Liver (tissue), 8 donors: ENCODE measurements at regions not wholly inside any gene's neighbourhood (a gene's known extent, or its start where the extent isn't known, plus 50 kb on each side); places are given as distances from the start of the nearest gene placed in this dataset.

Source experiments
- DNase-seq: peaks from one replicate; pipeline ENCODE4 v3.0.0-alpha.2; 2017; ENCODE audit warnings: low spot score
- H3K27ac ChIP-seq, 2 donors: one replicate each; pipeline ENCODE4 v1.7.0; 2013; ENCODE audit warnings: inconsistent platforms in 2 of 2, low read length in 2 of 2, control low read depth in 1 of 2, low read depth in 1 of 2, mild to moderate bottlenecking in 1 of 2
- H3K27me3 ChIP-seq, 4 donors: one replicate each; pipeline versions ENCODE4 v1.6.1 to v1.7.0; 2013; ENCODE audit warnings: low read length in 3 of 4, inconsistent platforms in 1 of 4, mild to moderate bottlenecking in 1 of 4, moderate library complexity in 1 of 4; ENCODE audit not compliant: control insufficient read depth in 4 of 4, insufficient read depth in 4 of 4
- H3K36me3 ChIP-seq, 4 donors: one replicate each; pipeline versions ENCODE4 v1.6.1 to v1.7.0; 2013; ENCODE audit warnings: low read length in 3 of 4, mild to moderate bottlenecking in 3 of 4, low read depth in 1 of 4, moderate library complexity in 1 of 4; ENCODE audit not compliant: control insufficient read depth in 4 of 4, insufficient read depth in 3 of 4
- H3K4me1 ChIP-seq, 4 donors: one replicate each; pipeline versions ENCODE4 v1.6.1 to v1.7.0; 2013; ENCODE audit warnings: low read length in 3 of 4, mild to moderate bottlenecking in 3 of 4, moderate library complexity in 1 of 4; ENCODE audit not compliant: control insufficient read depth in 4 of 4, insufficient read depth in 4 of 4
- H3K4me3 ChIP-seq, 3 donors: one replicate each; pipeline versions ENCODE4 v1.6.1 to v1.7.0; 2013; ENCODE audit warnings: low read length in 3 of 3, control low read depth in 1 of 3, low read depth in 1 of 3, mild to moderate bottlenecking in 1 of 3
- H3K9ac ChIP-seq, 2 donors: one replicate each; pipeline ENCODE4 v1.7.0; 2013; ENCODE audit warnings: low read length in 2 of 2, mild to moderate bottlenecking in 2 of 2, moderate library complexity in 2 of 2, control low read depth in 1 of 2, low read depth in 1 of 2
- H3K9me3 ChIP-seq, 4 donors: one replicate each; pipeline versions ENCODE4 v1.6.1 to v1.7.0; 2013; ENCODE audit warnings: low read length in 3 of 4; ENCODE audit not compliant: control insufficient read depth in 4 of 4
- ATF3 ChIP-seq: IDR thresholded peaks from 2 replicates; pipeline ENCODE4 v1.6.1; 2016; ENCODE audit warnings: antibody characterized with exemption
- EGR1 ChIP-seq, 2 donors: IDR thresholded peaks; 2 replicates each; pipeline ENCODE4 v1.6.1; 2016 to 2018; ENCODE audit warnings: antibody characterized with exemption in 2 of 2, low read depth in 2 of 2
- FOXA2 ChIP-seq: IDR thresholded peaks from 2 replicates; pipeline ENCODE4 v1.6.1; 2016; ENCODE audit warnings: antibody characterized with exemption
- GABPA ChIP-seq, 2 donors: IDR thresholded peaks in 1 of 2; conservative IDR thresholded peaks in 1 of 2; 2 replicates each; pipeline ENCODE4 v1.6.1; 2016; ENCODE audit warnings: antibody characterized with exemption in 2 of 2, mild to moderate bottlenecking in 1 of 2, moderate library complexity in 1 of 2
- HNF4A ChIP-seq, 2 donors: conservative IDR thresholded peaks; 2 replicates each; pipeline ENCODE4 v1.6.1; 2016; ENCODE audit warnings: antibody characterized with exemption in 2 of 2, mild to moderate bottlenecking in 2 of 2
- HNF4G ChIP-seq: IDR thresholded peaks from 2 replicates; pipeline ENCODE4 v1.6.1; 2016; ENCODE audit warnings: antibody characterized with exemption
- JUND ChIP-seq, 2 donors: IDR thresholded peaks; 2 replicates each; pipeline ENCODE4 v1.6.1; 2016; ENCODE audit warnings: antibody characterized with exemption in 2 of 2
- NR2F2 ChIP-seq: IDR thresholded peaks from 2 replicates; pipeline ENCODE4 v1.6.1; 2016; ENCODE audit warnings: antibody characterized with exemption
- RAD21 ChIP-seq, 2 donors: IDR thresholded peaks; 2 replicates each; pipeline ENCODE4 v1.6.1; 2016; ENCODE audit warnings: antibody characterized with exemption in 2 of 2, mild to moderate bottlenecking in 2 of 2
- RXRA ChIP-seq, 2 donors: IDR thresholded peaks; 2 replicates each; pipeline ENCODE4 v1.6.1; 2017 to 2018; ENCODE audit warnings: antibody characterized with exemption in 2 of 2, mild to moderate bottlenecking in 1 of 2
- SP1 ChIP-seq: IDR thresholded peaks from 2 replicates; pipeline ENCODE4 v1.6.1; 2018; ENCODE audit warnings: antibody characterized with exemption, mild to moderate bottlenecking
- TAF1 ChIP-seq: conservative IDR thresholded peaks from 2 replicates; pipeline ENCODE4 v1.6.1; 2016; ENCODE audit warnings: antibody characterized with exemption, mild to moderate bottlenecking
- YY1 ChIP-seq: IDR thresholded peaks from 2 replicates; pipeline ENCODE4 v1.6.1; 2016; ENCODE audit warnings: antibody characterized with exemption, mild to moderate bottlenecking
- ZBTB33 ChIP-seq: IDR thresholded peaks from 2 replicates; pipeline ENCODE4 v1.6.1; 2016; ENCODE audit warnings: antibody characterized with exemption
- WGBS: extraction: QIAGEN DNeasy Blood & Tissue Kit; methylation state at CpG from one replicate; pipeline ENCODE4 v1.1.7; 2013; 5-methylcytosine and 5-hydroxymethylcytosine counted together
- TF ChIP-seq, protein P1 (sequence below): IDR thresholded peaks from 2 replicates; pipeline ENCODE4 v1.6.1; 2016; ENCODE audit warnings: antibody characterized with exemption, mild to moderate bottlenecking
- TF ChIP-seq, protein P2 (sequence below): IDR thresholded peaks from 2 replicates; pipeline ENCODE4 v1.6.1; 2016; ENCODE audit warnings: antibody characterized with exemption
- TF ChIP-seq, protein P3 (sequence below): fragments of 150-350 bp; IDR thresholded peaks from 2 replicates; pipeline ENCODE4 v1.5.1; 2017; ENCODE audit warnings: improper control_type of control experiment, low read depth, low read length; ENCODE audit not compliant: missing input control
- donor health status: healthy.
- donor health status: healthy.
- donor health status: healthy.
- donor health status: healthy.
- donor health status: healthy.

GRCh38 chr2:82789851-82790205, 1669.3 kb downstream of the SUCLG1 start:
- peak overlapping the region in 1 of 3 donors; percentile 35 for H3K4me3 ChIP-seq
- TF ChIP-seq, protein P1, sequence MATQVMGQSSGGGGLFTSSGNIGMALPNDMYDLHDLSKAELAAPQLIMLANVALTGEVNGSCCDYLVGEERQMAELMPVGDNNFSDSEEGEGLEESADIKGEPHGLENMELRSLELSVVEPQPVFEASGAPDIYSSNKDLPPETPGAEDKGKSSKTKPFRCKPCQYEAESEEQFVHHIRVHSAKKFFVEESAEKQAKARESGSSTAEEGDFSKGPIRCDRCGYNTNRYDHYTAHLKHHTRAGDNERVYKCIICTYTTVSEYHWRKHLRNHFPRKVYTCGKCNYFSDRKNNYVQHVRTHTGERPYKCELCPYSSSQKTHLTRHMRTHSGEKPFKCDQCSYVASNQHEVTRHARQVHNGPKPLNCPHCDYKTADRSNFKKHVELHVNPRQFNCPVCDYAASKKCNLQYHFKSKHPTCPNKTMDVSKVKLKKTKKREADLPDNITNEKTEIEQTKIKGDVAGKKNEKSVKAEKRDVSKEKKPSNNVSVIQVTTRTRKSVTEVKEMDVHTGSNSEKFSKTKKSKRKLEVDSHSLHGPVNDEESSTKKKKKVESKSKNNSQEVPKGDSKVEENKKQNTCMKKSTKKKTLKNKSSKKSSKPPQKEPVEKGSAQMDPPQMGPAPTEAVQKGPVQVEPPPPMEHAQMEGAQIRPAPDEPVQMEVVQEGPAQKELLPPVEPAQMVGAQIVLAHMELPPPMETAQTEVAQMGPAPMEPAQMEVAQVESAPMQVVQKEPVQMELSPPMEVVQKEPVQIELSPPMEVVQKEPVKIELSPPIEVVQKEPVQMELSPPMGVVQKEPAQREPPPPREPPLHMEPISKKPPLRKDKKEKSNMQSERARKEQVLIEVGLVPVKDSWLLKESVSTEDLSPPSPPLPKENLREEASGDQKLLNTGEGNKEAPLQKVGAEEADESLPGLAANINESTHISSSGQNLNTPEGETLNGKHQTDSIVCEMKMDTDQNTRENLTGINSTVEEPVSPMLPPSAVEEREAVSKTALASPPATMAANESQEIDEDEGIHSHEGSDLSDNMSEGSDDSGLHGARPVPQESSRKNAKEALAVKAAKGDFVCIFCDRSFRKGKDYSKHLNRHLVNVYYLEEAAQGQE = no peak
- peak in 1 of 2 donors; percentile 14 for TF ChIP-seq RAD21 (IDR thresholded peaks at IDR 0.05)
- no peak for TF ChIP-seq YY1
- TF ChIP-seq HNF4G = no peak
- TF ChIP-seq, protein P2, sequence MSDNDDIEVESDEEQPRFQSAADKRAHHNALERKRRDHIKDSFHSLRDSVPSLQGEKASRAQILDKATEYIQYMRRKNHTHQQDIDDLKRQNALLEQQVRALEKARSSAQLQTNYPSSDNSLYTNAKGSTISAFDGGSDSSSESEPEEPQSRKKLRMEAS = no peak
- H3K27me3 ChIP-seq = no peaks in the 10 kb centered on the region
- peaks cover 0 to 13% (median 1%) of the 10 kb centered on the region in 4 donors for H3K4me1 ChIP-seq
- peak overlapping the region; percentile 96 to 97 for H3K27ac ChIP-seq
- peak overlapping the region in 1 of 2 donors; percentile 29 for H3K9ac ChIP-seq
- no peak for DNase-seq
- H3K9me3 ChIP-seq = no peaks in the 10 kb centered on the region
- 40% methylated on average over 2 of the region's 2 CpGs for WGBS
- H3K36me3 ChIP-seq = no peaks in the 10 kb centered on the region

DNA sequence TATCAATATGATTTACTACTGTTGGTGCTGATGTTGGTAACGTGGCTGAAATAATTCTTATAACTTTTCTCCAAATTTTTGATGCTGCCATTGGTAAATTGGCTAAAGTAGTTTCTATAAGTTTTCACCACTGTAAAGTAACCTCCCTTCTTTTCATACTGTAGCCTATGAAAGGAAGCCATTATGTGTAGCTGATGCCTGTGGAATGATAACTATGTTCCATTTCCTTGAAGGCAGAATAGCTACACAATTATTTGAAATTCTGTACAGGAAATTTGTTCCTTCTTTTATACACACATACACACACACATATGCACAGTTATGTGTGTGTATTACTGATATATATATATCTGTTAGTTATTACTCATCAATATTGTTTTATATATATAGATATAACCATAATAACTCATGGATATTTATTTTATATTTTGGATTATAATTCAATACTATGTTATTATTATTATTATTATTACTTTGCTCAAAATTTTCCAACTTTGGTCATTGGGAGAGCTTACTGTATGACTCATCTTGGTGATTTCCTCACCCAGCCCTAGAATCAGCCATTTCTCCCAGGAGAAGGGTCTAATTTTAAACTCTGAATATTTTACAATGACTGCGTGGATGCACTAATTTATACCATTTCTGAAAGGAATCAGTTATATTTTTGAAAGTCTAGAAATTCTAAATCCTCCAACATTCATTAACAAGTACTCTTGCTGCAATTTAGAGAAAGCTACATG, 1677.7 kb downstream of the SUCLG1 start:
- no peak overlapping the region for H3K4me3 ChIP-seq
- DNase-seq = no peak
- TF ChIP-seq, protein P3, sequence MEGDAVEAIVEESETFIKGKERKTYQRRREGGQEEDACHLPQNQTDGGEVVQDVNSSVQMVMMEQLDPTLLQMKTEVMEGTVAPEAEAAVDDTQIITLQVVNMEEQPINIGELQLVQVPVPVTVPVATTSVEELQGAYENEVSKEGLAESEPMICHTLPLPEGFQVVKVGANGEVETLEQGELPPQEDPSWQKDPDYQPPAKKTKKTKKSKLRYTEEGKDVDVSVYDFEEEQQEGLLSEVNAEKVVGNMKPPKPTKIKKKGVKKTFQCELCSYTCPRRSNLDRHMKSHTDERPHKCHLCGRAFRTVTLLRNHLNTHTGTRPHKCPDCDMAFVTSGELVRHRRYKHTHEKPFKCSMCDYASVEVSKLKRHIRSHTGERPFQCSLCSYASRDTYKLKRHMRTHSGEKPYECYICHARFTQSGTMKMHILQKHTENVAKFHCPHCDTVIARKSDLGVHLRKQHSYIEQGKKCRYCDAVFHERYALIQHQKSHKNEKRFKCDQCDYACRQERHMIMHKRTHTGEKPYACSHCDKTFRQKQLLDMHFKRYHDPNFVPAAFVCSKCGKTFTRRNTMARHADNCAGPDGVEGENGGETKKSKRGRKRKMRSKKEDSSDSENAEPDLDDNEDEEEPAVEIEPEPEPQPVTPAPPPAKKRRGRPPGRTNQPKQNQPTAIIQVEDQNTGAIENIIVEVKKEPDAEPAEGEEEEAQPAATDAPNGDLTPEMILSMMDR = no peak
- TF ChIP-seq ZBTB33 (no peak), GABPA (IDR thresholded peaks at IDR 0.05 in 1 of 2, conservative IDR thresholded peaks at IDR 0.05 in 1 of 2) (no peak), EGR1 (IDR thresholded peaks at IDR 0.05; ENCODE audit: low read depth in 2 of 2) (no peak), RAD21 (IDR thresholded peaks at IDR 0.05) (no peak), RXRA (IDR thresholded peaks at IDR 0.05) (no peak), TAF1 (no peak), NR2F2 (no peak), SP1 (no peak), ATF3 (no peak), HNF4G (no peak), FOXA2 (no peak), HNF4A (conservative IDR thresholded peaks at IDR 0.05) (no peak), YY1 (no peak), JUND (IDR thresholded peaks at IDR 0.05) (no peak)
- TF ChIP-seq, protein P1 = no peak
- TF ChIP-seq, protein P2 = no peak
- no peaks in the 10 kb centered on the region for H3K9me3 ChIP-seq
- no peak overlapping the region for H3K27ac ChIP-seq
- no peak overlapping the region for H3K9ac ChIP-seq
- no peaks in the 10 kb centered on the region for H3K36me3 ChIP-seq
- H3K27me3 ChIP-seq = no peaks in the 10 kb centered on the region
- 83% methylated on average over 2 of the region's 2 CpGs for WGBS
- H3K4me1 ChIP-seq = no peaks in the 10 kb centered on the region
